ENCODE measurements at regions not wholly inside any gene's neighbourhood (a gene's known extent, or its start where the extent isn't known, plus 50 kb on each side); places are given as distances from the start of the nearest gene placed in this dataset.

DNA sequence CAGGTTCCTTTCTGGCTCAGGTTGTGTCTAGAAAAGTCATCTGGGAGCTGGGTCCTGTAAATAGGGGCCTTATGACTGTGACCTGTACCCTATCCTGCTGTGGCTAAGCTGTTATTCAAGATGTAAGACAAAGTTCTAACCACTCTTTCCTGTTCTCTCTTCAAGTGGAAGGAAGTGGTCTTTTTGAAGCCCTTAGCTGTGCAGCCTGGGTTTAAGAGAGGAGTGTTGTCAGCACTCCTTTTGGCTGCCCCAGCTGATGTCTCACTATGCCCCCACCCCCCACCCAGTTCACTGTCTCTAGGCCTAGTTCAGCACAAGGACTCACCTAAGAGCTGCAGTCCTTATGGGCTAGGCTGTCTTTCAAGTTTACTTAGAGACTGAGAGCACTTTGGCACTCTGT, 1069.5 kb downstream of the FAM133A start:
- no peaks in the 10 kb centered on the region for H3K9me2 ChIP-seq (replicated peaks; ENCODE audit: low read length)
- H3K9ac ChIP-seq (ENCODE audit: low read length), result no peak overlapping the region
- BruUV-seq (replicated peaks), result no TSS peak
- H3K4me3 ChIP-seq (ENCODE audit: low read length), result no peak overlapping the region
- ChIA-PET POLR2A (ENCODE audit: unreplicated experiment) (no interaction called here), CTCF (no interaction called here)
- no peak for ATAC-seq
- no peaks in the 10 kb centered on the region for H3K9me3 ChIP-seq (ENCODE audit: low read length)
- no peaks in the 10 kb centered on the region for H3K4me1 ChIP-seq (ENCODE audit: insufficient read depth, low read length)
- no peaks in the 10 kb centered on the region for H3F3A ChIP-seq (ENCODE audit: low read length, unreplicated experiment)
- no peaks in the 10 kb centered on the region for H3K27me3 ChIP-seq (ENCODE audit: low read length)
- H3K79me2 ChIP-seq (ENCODE audit: low read length), result no peaks in the 10 kb centered on the region
- H2AFZ ChIP-seq (ENCODE audit: low read length), result no peak overlapping the region
- no peaks in the 10 kb centered on the region for H4K20me1 ChIP-seq (ENCODE audit: low read length)
- H3K4me2 ChIP-seq (ENCODE audit: low read length), result no peak overlapping the region
- intact Hi-C loops (cut with micrococcal nuclease), result no loop called here
- no peak for DNase-seq
- TF ChIP-seq EZH2 (IDR thresholded peaks at IDR 0.05; ENCODE audit: low read length, unreplicated experiment) (no peak), EZH2phosphoT487 (IDR thresholded peaks at IDR 0.05; ENCODE audit: borderline replicate concordance, low read length) (no peak)
- TF ChIP-seq, protein P1, sequence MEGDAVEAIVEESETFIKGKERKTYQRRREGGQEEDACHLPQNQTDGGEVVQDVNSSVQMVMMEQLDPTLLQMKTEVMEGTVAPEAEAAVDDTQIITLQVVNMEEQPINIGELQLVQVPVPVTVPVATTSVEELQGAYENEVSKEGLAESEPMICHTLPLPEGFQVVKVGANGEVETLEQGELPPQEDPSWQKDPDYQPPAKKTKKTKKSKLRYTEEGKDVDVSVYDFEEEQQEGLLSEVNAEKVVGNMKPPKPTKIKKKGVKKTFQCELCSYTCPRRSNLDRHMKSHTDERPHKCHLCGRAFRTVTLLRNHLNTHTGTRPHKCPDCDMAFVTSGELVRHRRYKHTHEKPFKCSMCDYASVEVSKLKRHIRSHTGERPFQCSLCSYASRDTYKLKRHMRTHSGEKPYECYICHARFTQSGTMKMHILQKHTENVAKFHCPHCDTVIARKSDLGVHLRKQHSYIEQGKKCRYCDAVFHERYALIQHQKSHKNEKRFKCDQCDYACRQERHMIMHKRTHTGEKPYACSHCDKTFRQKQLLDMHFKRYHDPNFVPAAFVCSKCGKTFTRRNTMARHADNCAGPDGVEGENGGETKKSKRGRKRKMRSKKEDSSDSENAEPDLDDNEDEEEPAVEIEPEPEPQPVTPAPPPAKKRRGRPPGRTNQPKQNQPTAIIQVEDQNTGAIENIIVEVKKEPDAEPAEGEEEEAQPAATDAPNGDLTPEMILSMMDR (conservative IDR thresholded peaks at IDR 0.05; ENCODE audit: low read depth, low read length), result no peak
- H3K27ac ChIP-seq (ENCODE audit: low read length), result no peak overlapping the region
- H3K36me3 ChIP-seq (ENCODE audit: low read depth, low read length), result no peaks in the 10 kb centered on the region

DNA sequence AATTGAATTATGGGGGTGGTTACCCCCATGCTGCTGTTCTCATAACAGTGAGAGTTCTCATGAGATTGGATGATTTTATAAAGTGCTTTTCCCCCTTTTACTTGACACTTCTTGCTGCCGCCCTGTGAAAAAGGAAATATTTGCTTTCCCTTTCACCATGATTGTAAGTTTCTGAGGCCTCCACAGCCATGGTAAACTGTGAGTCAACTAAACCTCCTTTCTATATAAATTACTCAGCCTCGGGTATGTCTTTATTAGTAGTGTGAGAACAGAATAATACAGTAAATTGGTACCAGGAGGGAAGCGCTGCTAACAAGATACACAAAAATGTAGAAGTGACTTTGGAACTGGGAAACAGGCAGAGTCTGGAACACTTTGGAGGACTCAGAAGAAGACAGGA, 1070.8 kb downstream of the FAM133A start:
- Histone ChIP-seq H3K27me3 (ENCODE audit: low read length) (no peaks in the 10 kb centered on the region), H3K9ac (ENCODE audit: low read length) (no peak overlapping the region), H4K20me1 (ENCODE audit: low read length) (no peaks in the 10 kb centered on the region), H3K9me3 (ENCODE audit: low read length) (no peaks in the 10 kb centered on the region), H3K79me2 (ENCODE audit: low read length) (no peaks in the 10 kb centered on the region), H3K27ac (ENCODE audit: low read length) (no peak overlapping the region), H3K4me3 (ENCODE audit: low read length) (no peak overlapping the region), H3K4me2 (ENCODE audit: low read length) (no peak overlapping the region), H3K36me3 (ENCODE audit: low read depth, low read length) (no peaks in the 10 kb centered on the region), H3K4me1 (ENCODE audit: insufficient read depth, low read length) (no peaks in the 10 kb centered on the region), H2AFZ (ENCODE audit: low read length) (no peak overlapping the region), H3F3A (ENCODE audit: low read length, unreplicated experiment) (no peaks in the 10 kb centered on the region), H3K9me2 (replicated peaks; ENCODE audit: low read length) (no peaks in the 10 kb centered on the region)
- no TSS peak for BruUV-seq (replicated peaks)
- intact Hi-C loops (cut with micrococcal nuclease), result no loop called here
- DNase-seq (no peak), ATAC-seq (no peak)
- ChIA-PET POLR2A (ENCODE audit: unreplicated experiment) (no interaction called here), CTCF (no interaction called here)
- TF ChIP-seq, protein P1 (conservative IDR thresholded peaks at IDR 0.05; ENCODE audit: low read depth, low read length), result no peak
- TF ChIP-seq EZH2 (IDR thresholded peaks at IDR 0.05; ENCODE audit: low read length, unreplicated experiment), result no peak
- no peak for TF ChIP-seq EZH2phosphoT487 (IDR thresholded peaks at IDR 0.05; ENCODE audit: borderline replicate concordance, low read length)

DNA sequence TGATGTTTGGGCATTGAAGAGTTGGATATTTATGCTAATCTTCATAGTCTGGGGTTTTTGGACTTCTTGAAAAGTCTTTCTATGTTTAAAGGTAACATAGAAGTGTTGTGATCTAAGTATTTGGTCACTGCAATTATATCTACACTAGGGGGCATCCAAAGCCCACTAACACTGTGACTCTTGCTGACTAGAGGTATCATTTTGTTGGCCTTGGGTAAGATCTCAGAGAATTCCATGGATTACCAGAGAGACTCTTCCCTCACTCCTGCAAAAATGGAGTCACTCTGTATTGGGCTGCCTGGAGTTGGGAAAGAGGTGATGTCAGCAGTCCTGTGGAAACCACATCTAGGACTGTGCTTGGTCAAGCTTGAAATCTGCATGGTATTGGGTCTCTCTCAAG, 1077.6 kb downstream of the FAM133A start:
- TF ChIP-seq EZH2 (IDR thresholded peaks at IDR 0.05; ENCODE audit: low read length, unreplicated experiment), result no peak
- TF ChIP-seq, protein P1 (conservative IDR thresholded peaks at IDR 0.05; ENCODE audit: low read depth, low read length), result 0 out of 2 replicates have a peak, but pooled peaks have one; percentile 17
- Histone ChIP-seq H3K4me3 (ENCODE audit: low read length) (no peak overlapping the region), H3K27me3 (ENCODE audit: low read length) (no peaks in the 10 kb centered on the region), H3K4me2 (ENCODE audit: low read length) (no peak overlapping the region), H3K9ac (ENCODE audit: low read length) (no peak overlapping the region), H3K9me3 (ENCODE audit: low read length) (no peaks in the 10 kb centered on the region), H3K4me1 (ENCODE audit: insufficient read depth, low read length) (no peaks in the 10 kb centered on the region), H2AFZ (ENCODE audit: low read length) (no peak overlapping the region), H3K27ac (ENCODE audit: low read length) (no peak overlapping the region), H3K36me3 (ENCODE audit: low read depth, low read length) (no peaks in the 10 kb centered on the region), H3F3A (ENCODE audit: low read length, unreplicated experiment) (no peaks in the 10 kb centered on the region), H3K79me2 (ENCODE audit: low read length) (no peaks in the 10 kb centered on the region), H4K20me1 (ENCODE audit: low read length) (no peaks in the 10 kb centered on the region), H3K9me2 (replicated peaks; ENCODE audit: low read length) (no peaks in the 10 kb centered on the region)
- intact Hi-C loops (cut with micrococcal nuclease), result no loop called here
- DNase-seq (no peak), ATAC-seq (no peak)
- ChIA-PET POLR2A (ENCODE audit: unreplicated experiment) (no interaction called here), CTCF (no interaction called here)
- no TSS peak for BruUV-seq (replicated peaks)
